Uterus (tissue), 3 donors: ENCODE measurements at regions not wholly inside any gene's neighbourhood (a gene's known extent, or its start where the extent isn't known, plus 50 kb on each side); places are given as distances from the start of the nearest gene placed in this dataset.

Experiments
- DNase-seq, 2 donors: peaks; one replicate each; pipeline ENCODE4 v3.0.0-alpha.2; 2019 to 2020
- H3K27ac ChIP-seq, 2 donors: fragments of 200-600 bp; sonication (generic); 1 replicate in 1 of 2; 2 replicates in 1 of 2; pipeline ENCODE4 v1.5.1; 2016 to 2018
- H3K27me3 ChIP-seq, 2 donors: fragments of 200-600 bp; sonication (generic); one replicate each; pipeline ENCODE4 v1.5.1; 2018 to 2019; ENCODE audit warnings: control low read depth in 1 of 2
- H3K36me3 ChIP-seq, 2 donors: fragments of 200-600 bp; sonication (generic); one replicate each; pipeline ENCODE4 v1.5.1; 2019; ENCODE audit warnings: control low read depth in 1 of 2
- H3K4me1 ChIP-seq, 2 donors: fragments of 200-600 bp; sonication (generic); one replicate each; pipeline ENCODE4 v1.5.1; 2018 to 2019; ENCODE audit warnings: control low read depth in 1 of 2
- H3K4me3 ChIP-seq, 2 donors: fragments of 200-600 bp; sonication (generic); 1 replicate in 1 of 2; 2 replicates in 1 of 2; pipeline ENCODE4 v1.5.1; 2018 to 2019; ENCODE audit warnings: mild to moderate bottlenecking in 1 of 2
- H3K9me3 ChIP-seq, 2 donors: fragments of 200-600 bp; sonication (generic); one replicate each; pipeline ENCODE4 v1.5.1; 2019; ENCODE audit warnings: control low read depth in 1 of 2
- POLR2A ChIP-seq, 2 donors: fragments of 450-650 bp; IDR thresholded peaks; one replicate each; pipeline ENCODE4 v1.6.1; 2016; ENCODE audit warnings: antibody characterized with exemption in 2 of 2, mild to moderate bottlenecking in 1 of 2, moderate library complexity in 1 of 2
- intact Hi-C: fragments of 100-400 bp; cut with DNase I; formaldehyde crosslinking; loops from one replicate; pipeline ENCODE4 v1.15.1; 2023; ENCODE audit warnings: low total_unique reads
- TF ChIP-seq, protein P1 (sequence below), 4 experiments: fragments of 200-600 bp in 2 of 4; fragments of 450-650 bp in 2 of 4; sonication (generic) in 2 of 4; IDR thresholded peaks; one replicate each; pipeline ENCODE4 v1.5.1; 2016 to 2019; ENCODE audit warnings: antibody characterized with exemption in 4 of 4, mild to moderate bottlenecking in 2 of 4, moderate library complexity in 1 of 4
- donor health status: DM: yes; HTN: yes; CAD: no.

DNA sequence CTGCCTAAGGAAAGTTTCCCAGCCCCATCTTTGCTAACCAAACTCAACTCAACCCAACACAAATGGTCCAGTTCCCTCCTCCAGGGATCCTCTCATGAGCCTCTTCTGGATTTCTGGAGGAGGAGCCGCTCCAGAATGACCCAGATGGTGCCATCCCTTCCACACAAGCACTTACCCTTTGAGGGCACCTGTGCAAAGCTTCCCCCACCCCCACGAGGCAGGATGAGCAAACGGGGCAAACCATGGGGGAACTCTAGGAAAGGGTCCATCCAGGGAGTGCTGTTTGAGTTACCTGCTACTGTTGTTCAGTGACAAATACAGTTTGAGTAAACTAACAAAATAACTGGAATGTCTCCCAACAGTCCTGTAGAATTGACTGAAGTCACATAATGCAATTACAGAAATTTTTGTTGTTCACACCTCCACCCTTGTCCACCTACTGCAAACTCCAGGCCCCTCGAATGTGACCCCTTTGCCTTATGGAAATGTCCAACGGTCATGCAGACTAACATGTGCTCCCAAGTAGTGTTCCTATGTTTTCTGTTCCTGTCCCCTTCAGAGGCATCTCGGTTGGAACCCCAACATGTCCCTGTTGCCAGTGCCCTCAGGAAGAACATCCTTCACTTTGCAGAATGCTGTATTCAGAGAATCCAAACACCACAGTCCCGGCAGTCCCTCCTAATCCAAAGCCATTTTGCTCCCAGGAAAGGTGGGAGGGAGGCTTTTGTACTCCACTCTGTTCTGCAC is 160.1 kb downstream of the RRAGC start:
- no peak overlapping the region for H3K4me3 ChIP-seq
- TF ChIP-seq POLR2A (IDR thresholded peaks at IDR 0.05), result no peak
- TF ChIP-seq, protein P1, sequence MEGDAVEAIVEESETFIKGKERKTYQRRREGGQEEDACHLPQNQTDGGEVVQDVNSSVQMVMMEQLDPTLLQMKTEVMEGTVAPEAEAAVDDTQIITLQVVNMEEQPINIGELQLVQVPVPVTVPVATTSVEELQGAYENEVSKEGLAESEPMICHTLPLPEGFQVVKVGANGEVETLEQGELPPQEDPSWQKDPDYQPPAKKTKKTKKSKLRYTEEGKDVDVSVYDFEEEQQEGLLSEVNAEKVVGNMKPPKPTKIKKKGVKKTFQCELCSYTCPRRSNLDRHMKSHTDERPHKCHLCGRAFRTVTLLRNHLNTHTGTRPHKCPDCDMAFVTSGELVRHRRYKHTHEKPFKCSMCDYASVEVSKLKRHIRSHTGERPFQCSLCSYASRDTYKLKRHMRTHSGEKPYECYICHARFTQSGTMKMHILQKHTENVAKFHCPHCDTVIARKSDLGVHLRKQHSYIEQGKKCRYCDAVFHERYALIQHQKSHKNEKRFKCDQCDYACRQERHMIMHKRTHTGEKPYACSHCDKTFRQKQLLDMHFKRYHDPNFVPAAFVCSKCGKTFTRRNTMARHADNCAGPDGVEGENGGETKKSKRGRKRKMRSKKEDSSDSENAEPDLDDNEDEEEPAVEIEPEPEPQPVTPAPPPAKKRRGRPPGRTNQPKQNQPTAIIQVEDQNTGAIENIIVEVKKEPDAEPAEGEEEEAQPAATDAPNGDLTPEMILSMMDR (IDR thresholded peaks at IDR 0.05), result no peak
- no peaks in the 10 kb centered on the region for H3K27me3 ChIP-seq
- no peaks in the 10 kb centered on the region for H3K4me1 ChIP-seq
- no peak for DNase-seq
- H3K9me3 ChIP-seq, result no peaks in the 10 kb centered on the region
- no peak overlapping the region for H3K27ac ChIP-seq
- intact Hi-C loops, result no loop called here
- no peaks in the 10 kb centered on the region for H3K36me3 ChIP-seq

DNA sequence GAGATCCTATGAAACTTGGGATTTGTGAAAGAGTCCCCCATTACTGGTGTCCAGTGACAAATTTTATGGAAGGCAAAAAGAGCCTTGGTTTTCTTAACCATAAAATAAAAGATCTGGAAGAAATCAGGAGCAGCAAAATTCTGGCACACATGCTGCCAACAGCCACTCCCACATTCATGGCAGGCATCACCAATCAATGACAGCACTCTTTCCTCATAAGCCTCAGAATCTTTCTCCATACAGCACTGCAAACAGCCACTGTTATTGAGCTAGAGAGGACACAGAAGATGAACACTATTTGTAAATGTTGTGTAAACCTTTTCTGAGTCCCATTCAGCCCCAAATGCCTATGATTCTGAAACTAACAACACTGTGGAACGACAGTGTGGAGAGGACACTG is 162.2 kb downstream of the RRAGC start:
- TF ChIP-seq, protein P1 (IDR thresholded peaks at IDR 0.05), result no peak
- TF ChIP-seq POLR2A (IDR thresholded peaks at IDR 0.05), result no peak
- no peaks in the 10 kb centered on the region for H3K27me3 ChIP-seq
- no peak overlapping the region for H3K4me3 ChIP-seq
- H3K27ac ChIP-seq, result no peak overlapping the region
- no peak for DNase-seq
- no peaks in the 10 kb centered on the region for H3K9me3 ChIP-seq
- H3K4me1 ChIP-seq, result no peaks in the 10 kb centered on the region
- intact Hi-C loops, result no loop called here
- H3K36me3 ChIP-seq, result no peaks in the 10 kb centered on the region

DNA sequence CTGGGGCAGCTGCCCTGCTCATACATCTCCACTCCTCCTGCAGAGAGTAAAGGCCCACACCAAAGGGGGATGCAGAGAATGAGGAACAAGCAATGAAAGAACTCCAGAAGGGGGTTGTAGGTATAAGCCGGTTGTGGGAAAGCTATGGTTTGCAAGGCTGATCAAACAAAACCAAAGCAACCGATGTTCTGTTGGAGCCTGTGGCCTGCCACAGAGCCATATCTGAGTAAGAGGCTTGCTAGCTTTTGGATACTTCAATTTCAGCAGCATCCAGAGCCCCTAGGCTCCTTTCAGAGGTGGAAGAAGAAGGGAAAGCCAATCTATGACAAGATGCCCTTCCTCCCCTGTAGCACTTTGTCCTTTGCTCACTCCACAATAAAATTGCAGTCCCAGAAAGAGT is 163.2 kb downstream of the RRAGC start:
- Histone ChIP-seq H3K4me3 (no peak overlapping the region), H3K36me3 (no peaks in the 10 kb centered on the region), H3K9me3 (no peaks in the 10 kb centered on the region), H3K27ac (no peak overlapping the region), H3K4me1 (no peaks in the 10 kb centered on the region), H3K27me3 (no peaks in the 10 kb centered on the region)
- TF ChIP-seq, protein P1 (IDR thresholded peaks at IDR 0.05), result no peak
- no peak for TF ChIP-seq POLR2A (IDR thresholded peaks at IDR 0.05)
- intact Hi-C loops, result no loop called here
- no peak for DNase-seq

DNA sequence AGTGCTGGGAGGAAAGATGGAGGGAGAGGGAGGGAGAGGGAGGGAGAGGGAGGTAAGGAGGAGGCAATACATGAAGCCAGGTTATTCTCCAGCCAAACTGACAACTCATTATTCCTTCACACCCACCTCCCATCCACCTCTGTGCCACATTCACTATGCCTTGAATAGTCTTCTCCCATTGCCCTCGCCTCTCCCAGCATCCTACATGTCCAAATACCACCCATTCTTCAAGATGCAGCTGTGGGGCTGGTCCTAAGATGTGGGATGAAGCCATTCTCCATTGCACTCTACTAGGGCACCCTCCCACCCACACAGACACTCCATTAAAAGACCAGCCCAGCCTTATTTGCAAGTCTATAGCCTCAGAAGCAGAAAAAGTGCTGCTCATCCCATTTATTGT is 165.8 kb downstream of the RRAGC start:
- intact Hi-C loops, result no loop called here
- Histone ChIP-seq H3K9me3 (no peaks in the 10 kb centered on the region), H3K27me3 (no peaks in the 10 kb centered on the region), H3K4me1 (no peaks in the 10 kb centered on the region), H3K36me3 (no peaks in the 10 kb centered on the region), H3K27ac (no peak overlapping the region), H3K4me3 (no peak overlapping the region)
- TF ChIP-seq, protein P1 (IDR thresholded peaks at IDR 0.05), result no peak
- no peak for TF ChIP-seq POLR2A (IDR thresholded peaks at IDR 0.05)
- DNase-seq, result no peak

DNA sequence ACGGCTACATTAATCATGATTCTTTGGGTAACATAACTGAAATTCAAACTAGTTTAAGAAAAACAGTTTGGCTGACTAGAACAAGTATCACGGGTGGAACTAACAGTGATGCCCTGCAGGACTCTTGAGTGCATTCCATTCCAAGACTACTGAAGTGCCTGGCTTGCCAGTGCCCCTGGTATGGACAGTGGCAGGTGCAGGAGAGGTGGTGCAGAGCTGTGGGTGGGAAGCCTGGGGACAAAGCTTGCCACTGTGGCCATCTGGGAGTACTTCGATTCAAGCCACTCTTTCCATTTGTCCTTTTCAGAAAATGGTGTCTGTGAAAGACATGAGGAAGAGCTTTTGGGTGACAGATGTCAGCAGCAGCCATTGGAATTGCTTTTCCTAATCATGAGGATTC is 166.5 kb downstream of the RRAGC start:
- intact Hi-C loops, result no loop called here
- TF ChIP-seq, protein P1 (IDR thresholded peaks at IDR 0.05), result no peak
- TF ChIP-seq POLR2A (IDR thresholded peaks at IDR 0.05), result no peak
- Histone ChIP-seq H3K9me3 (no peaks in the 10 kb centered on the region), H3K27me3 (peaks cover 0 to 3% of the 10 kb centered on the region in 2 donors), H3K27ac (no peak overlapping the region), H3K36me3 (no peaks in the 10 kb centered on the region), H3K4me1 (no peaks in the 10 kb centered on the region), H3K4me3 (no peak overlapping the region)
- no peak for DNase-seq
